Ectodermal cell (in vitro differentiated cells): ENCODE measurements at regions not wholly inside any gene's neighbourhood (a gene's known extent, or its start where the extent isn't known, plus 50 kb on each side); places are given as distances from the start of the nearest gene placed in this dataset.
"Not testable (repeated sequence)": the region's sequence is repeated elsewhere in the genome, so short reads cannot be mapped to it uniquely, and the experiment has no call there.

ENCODE experiments used
- H3K27ac ChIP-seq: 2 replicates; pipeline ENCODE4 v1.7.0; 2013; ENCODE audit warnings: mild to moderate bottlenecking, low read depth, low read length; ENCODE audit not compliant: insufficient read depth, poor library complexity, severe bottlenecking
- H3K27me3 ChIP-seq: 2 replicates; pipeline ENCODE4 v1.7.0; 2013; ENCODE audit warnings: mild to moderate bottlenecking, low read length; ENCODE audit not compliant: insufficient read depth, control insufficient read depth, poor library complexity, severe bottlenecking
- H3K36me3 ChIP-seq: one replicate; pipeline ENCODE4 v1.7.0; 2013; ENCODE audit warnings: low read length; ENCODE audit not compliant: control insufficient read depth, insufficient read depth
- H3K4me1 ChIP-seq: one replicate; pipeline ENCODE4 v1.7.0; 2013; ENCODE audit warnings: low read length; ENCODE audit not compliant: control insufficient read depth, insufficient read depth
- H3K4me3 ChIP-seq: 2 replicates; pipeline ENCODE4 v1.7.0; 2013; ENCODE audit warnings: low read depth, low read length, control low read depth; ENCODE audit not compliant: insufficient read depth
- H3K9me3 ChIP-seq: 2 replicates; pipeline ENCODE4 v1.7.0; 2013; ENCODE audit warnings: mild to moderate bottlenecking, low read length, moderate library complexity; ENCODE audit not compliant: control insufficient read depth
- WGBS, 2 experiments: methylation state at CpG; one replicate each; pipeline ENCODE4 v1.1.7; 2013; ENCODE audit warnings: missing lambda C conversion rate in 2 of 2; 5-methylcytosine and 5-hydroxymethylcytosine counted together

DNA sequence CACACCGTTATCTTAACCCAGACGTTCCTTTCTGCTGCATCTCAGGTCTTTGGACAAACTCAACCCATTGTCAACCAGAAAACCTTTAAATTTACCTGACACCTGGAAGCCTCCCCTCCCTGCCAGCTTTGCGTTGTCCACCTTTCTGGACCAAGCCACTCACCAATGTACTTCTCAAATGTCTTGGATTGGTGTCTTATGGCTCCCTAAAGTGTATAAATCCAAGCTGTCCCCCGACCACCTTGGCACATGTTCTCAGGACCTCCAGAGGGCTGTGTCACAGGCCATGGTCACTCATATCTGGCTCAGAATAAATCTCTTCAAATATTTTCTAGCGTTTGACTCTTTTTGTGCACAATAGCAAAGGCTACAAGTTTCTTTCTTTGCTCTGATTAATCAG lies 250.0 kb downstream of the DLL1 start:
- Histone ChIP-seq H3K4me1 (peaks cover 11% of the 10 kb centered on the region), H3K36me3 (no peaks in the 10 kb centered on the region), H3K27me3 (no peaks in the 10 kb centered on the region), H3K27ac (no peak overlapping the region), H3K9me3 (no peaks in the 10 kb centered on the region), H3K4me3 (no peak overlapping the region)
- 57 to 59% methylated on average over 5 of the region's 5 CpGs for WGBS, 2 experiments

DNA sequence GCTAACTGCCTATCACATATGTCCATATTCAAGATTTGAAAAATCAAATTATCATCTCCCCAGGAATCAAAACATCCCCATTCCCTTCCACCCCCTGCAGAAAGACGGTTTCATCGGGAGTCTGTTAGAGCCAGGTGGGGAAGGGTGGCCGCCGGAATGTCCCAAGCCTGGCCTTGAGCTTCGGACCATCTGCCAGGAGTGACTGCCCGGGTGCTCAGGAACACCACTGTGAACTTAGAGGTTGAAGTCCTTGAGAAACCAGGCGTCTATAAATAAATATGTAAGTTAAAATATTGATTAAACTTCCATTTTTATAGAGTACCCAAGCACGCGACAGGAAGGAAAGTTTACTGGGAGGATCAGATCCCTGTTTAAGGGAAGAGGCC lies 250.8 kb downstream of the DLL1 start:
- WGBS, 2 experiments, result 95 to 96% methylated on average over 8 to 9 of the region's 9 CpGs
- Histone ChIP-seq H3K27me3 (no peaks in the 10 kb centered on the region), H3K4me3 (no peak overlapping the region), H3K4me1 (peaks cover 14% of the 10 kb centered on the region), H3K27ac (no peak overlapping the region), H3K36me3 (no peaks in the 10 kb centered on the region), H3K9me3 (no peaks in the 10 kb centered on the region)

DNA sequence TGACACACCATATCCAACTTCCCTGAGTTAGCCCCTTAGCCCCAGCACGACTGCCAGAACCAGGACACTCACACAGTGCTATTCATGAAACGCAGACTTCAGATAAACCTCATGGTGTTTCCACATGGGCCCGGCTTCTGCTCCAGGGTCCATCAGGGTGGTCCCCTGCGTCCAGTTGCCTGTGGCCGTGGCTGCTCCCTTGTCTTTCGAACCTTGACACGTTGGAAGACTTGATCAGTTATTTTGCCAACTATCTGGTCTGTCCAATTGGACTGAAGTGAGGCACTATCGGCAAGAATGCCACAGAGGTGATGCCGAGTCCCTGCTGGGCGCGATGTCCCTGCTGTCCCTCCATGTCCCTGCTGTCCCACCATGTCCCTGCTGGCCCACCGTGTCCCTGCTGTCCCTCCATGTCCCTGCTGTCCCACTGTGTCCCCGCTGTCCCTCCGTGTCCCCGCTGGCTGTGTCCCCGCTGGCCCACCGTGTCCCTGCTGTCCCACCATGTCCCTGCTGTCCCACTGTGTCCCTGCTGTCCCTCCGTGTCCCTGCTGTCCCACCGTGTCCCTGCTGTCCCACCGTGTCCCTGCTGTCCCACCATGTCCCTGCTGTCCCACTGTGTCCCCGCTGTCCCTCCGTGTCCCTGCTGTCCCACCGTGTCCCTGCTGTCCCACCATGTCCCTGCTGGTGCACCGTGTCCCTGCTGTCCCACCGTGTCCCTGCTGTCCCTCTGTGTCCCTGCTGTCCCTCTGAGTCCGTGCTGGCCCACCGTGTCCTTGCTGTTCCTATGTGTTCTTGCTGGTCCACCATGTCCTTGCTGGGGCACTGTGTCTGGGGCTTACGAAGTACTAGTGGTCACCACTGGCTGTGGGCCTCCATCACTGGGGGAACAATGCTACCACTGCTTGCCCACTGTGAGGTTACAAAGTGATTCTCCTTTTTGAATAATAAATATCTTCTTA lies 251.4 kb downstream of the DLL1 start:
- Histone ChIP-seq H3K27ac (no peak overlapping the region), H3K4me3 (no peak overlapping the region), H3K27me3 (no peaks in the 10 kb centered on the region), H3K9me3 (no peaks in the 10 kb centered on the region), H3K4me1 (peaks cover 14% of the 10 kb centered on the region), H3K36me3 (no peaks in the 10 kb centered on the region)
- WGBS, 2 experiments, result 84% methylated on average over 27 of the region's 28 CpGs

DNA sequence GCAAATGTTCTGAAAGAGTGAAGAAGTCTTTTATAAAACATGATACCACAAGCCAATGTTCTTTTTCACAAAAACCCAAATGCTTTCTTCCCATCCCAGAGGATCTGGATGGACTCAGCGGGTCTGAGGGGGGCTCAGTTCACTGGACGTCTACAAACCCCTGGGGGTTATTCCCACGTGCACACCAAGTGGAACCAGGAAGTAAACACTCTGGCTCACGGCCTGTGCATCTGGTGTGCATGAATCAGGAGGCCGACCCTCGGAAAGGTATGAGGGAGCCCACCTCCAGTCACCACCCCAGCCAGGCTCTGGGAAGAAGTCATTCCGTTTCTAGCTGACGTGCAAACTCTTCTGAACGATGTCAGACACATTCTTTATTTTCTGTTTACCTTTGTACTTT lies 252.2 kb downstream of the DLL1 start:
- Histone ChIP-seq H3K27me3 (no peaks in the 10 kb centered on the region), H3K4me1 (peaks cover 14% of the 10 kb centered on the region), H3K4me3 (no peak overlapping the region), H3K9me3 (no peaks in the 10 kb centered on the region), H3K36me3 (no peaks in the 10 kb centered on the region), H3K27ac (no peak overlapping the region)
- WGBS, 2 experiments, result 69 to 71% methylated on average over 9 of the region's 9 CpGs

DNA sequence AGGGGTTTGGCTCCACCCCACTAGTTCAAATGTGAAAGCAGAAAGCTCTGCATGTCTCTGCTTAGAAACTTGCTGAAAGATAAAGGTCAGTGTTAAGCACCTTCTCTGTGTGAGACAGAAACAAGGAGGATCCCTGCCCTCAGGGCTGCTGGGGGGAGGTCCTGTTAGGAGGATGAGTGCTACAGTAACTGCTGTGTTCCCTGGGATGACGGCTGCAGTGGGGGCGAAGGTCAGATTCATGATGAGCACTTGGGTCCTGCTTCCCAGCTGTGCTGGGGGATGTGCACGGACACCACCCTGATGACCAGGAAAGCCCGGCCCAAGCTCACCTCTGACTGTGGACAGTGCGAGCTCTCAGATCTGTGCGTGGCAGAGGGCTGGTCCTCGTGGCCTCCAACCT lies 252.6 kb downstream of the DLL1 start:
- Histone ChIP-seq H3K36me3 (no peaks in the 10 kb centered on the region), H3K27ac (no peak overlapping the region), H3K27me3 (no peaks in the 10 kb centered on the region), H3K4me1 (peaks cover 14% of the 10 kb centered on the region), H3K4me3 (no peak overlapping the region), H3K9me3 (peaks cover 3% of the 10 kb centered on the region)
- WGBS, 2 experiments, result 81 to 82% methylated on average over 7 of the region's 7 CpGs

DNA sequence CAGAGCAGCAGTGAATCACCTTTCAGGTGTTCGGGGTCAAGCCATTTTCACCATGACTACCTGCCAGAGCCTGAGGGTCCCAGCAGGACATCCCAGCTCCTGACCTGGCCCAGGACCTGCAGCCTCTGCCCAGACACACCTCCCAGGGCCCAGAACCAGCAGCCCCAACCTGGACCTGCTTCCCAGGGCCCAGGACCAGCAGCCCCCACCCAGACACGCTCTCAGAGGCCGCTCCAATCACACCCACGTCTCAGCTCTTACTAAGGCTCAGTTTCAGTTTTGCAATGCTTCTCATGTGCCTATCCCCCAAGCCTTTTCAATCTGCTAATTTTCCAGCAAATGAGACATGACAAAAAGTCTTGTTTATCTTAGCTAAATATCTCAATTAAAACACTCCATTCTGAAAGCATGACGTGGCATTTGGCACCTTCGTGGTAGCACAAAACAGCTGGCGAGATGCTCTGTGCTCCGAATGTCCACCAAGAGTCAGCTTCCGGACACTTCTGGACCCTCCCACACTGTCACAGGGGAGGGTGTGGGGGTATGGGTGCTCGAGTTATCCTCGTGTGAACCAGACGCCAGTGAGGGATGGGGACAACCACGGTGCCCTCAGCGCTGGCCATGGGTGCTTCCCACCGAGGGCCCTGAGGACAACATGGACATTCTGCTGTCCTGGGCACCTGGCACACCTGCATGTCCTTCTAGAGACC lies 253.2 kb downstream of the DLL1 start:
- Histone ChIP-seq H3K36me3 (no peaks in the 10 kb centered on the region), H3K27ac (no peak overlapping the region), H3K4me1 (peaks cover 14% of the 10 kb centered on the region), H3K27me3 (no peaks in the 10 kb centered on the region), H3K9me3 (peaks cover 3% of the 10 kb centered on the region), H3K4me3 (no peak overlapping the region)
- WGBS, 2 experiments, result 90 to 93% methylated on average over 15 of the region's 15 CpGs

DNA sequence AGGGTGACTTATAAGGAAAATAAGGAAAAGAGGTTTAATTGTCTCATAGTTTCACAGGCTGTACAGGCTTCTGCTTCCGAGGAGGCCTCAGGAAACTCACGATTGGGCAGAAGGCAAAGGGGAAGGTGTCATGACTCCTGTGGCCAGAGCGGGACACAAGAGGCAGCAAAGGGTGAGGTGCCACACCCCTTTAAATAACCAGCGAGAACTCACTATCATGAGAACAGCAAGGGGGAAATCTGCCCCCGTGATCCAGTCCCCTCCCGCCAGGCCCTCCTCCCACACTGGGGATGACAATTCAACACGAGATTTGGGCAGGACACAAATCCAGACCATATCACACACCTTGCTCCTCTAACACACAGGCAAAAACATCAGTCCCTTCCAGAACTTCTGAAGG lies 254.0 kb downstream of the DLL1 start:
- WGBS, 2 experiments, result 67 to 70% methylated on average over 7 of the region's 7 CpGs
- peaks cover 3% of the 10 kb centered on the region for H3K9me3 ChIP-seq
- H3K36me3 ChIP-seq, result no peaks in the 10 kb centered on the region
- H3K4me3 ChIP-seq, result no peak overlapping the region
- no peaks in the 10 kb centered on the region for H3K27me3 ChIP-seq
- H3K4me1 ChIP-seq, result peaks cover 14% of the 10 kb centered on the region
- no peak overlapping the region for H3K27ac ChIP-seq

DNA sequence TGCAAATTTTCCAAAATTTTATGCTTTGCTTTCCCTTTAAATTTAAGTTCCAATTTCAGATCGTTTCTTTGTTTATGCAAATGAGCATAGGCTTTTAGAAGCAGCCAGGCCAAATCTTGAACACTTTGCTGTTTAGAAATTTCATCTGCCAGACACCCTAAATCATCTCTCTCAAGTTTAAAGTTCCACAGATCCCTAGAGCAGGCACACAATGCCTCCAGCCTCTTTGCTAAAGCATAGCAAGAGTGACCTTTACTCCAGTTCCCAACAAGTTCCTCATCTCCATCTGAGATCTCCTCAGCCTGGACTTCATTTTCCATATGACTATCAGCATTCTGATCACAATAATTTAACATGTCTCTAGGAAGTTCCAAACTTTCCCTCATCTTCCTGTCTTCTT lies 254.5 kb downstream of the DLL1 start:
- H3K27ac ChIP-seq, H3K36me3 ChIP-seq, H3K27me3 ChIP-seq, H3K4me3 ChIP-seq, H3K9me3 ChIP-seq: not testable (repeated sequence)
- H3K4me1 ChIP-seq, result peaks cover 14% of the 10 kb centered on the region
- 76% methylated on average over 1 of the region's 1 CpG for WGBS, 2 experiments

DNA sequence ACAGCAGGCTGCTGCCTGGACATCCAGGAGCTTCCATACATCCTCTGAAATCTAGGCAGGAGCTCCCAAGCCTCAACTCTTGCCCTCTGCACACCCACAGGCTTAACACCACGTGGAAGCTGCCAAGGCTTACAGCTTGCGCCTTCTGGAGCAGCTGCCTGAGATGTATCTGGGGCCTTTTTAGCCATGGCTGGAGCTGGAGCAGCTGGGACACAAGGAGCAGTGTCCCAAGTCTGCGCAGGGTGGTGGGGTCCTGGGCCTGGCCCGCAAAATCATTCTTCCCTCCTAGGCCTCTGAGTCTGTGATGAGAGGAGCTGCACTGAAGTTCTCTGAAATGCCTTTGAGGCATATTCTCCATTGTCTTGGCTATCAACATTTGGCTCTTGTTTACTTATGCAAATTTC lies 255.0 kb downstream of the DLL1 start:
- Histone ChIP-seq H3K36me3 (no peaks in the 10 kb centered on the region), H3K4me3 (no peak overlapping the region), H3K9me3 (peaks cover 3% of the 10 kb centered on the region), H3K27me3 (no peaks in the 10 kb centered on the region), H3K4me1 (peaks cover 14% of the 10 kb centered on the region), H3K27ac (no peak overlapping the region)
- WGBS, 2 experiments, result 55 to 57% methylated on average over 4 of the region's 4 CpGs

DNA sequence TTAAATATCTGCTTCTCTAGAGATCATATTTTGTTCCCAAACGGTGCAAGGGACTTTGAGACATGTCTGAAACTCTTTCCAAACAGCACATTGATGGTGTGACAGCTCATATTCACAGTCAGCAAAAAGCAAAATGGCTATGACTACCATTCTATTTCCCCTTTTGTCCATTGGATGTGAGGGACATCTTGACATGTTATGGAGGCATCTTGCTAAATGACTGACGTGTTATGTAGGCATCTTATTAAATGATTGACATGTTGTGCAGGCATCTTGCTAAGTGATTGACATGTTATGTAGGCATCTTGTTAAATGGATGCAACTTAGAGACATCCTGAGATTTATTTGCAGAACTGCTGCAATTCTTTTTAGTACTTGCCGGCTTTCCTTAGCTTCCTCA lies 255.8 kb downstream of the DLL1 start:
- Histone ChIP-seq H3K4me3 (no peak overlapping the region), H3K4me1 (peaks cover 14% of the 10 kb centered on the region), H3K9me3 (peaks cover 3% of the 10 kb centered on the region), H3K27me3 (no peaks in the 10 kb centered on the region), H3K36me3 (no peaks in the 10 kb centered on the region), H3K27ac (no peak overlapping the region)
- 92 to 96% methylated on average over 3 of the region's 3 CpGs for WGBS, 2 experiments
